IMR-90 (cell line): ENCODE measurements at regions not wholly inside any gene's neighbourhood (a gene's known extent, or its start where the extent isn't known, plus 50 kb on each side); places are given as distances from the start of the nearest gene placed in this dataset.

Source experiments
- ATAC-seq: fragments of 200-7000 bp; cut with Tn5 transposase; 2 replicates; pipeline ENCODE4 v1.9.1; 2020; ENCODE audit warnings: low read depth, mild to moderate bottlenecking, moderate library complexity
- BruUV-seq: library from RNA; stranded (reverse); fragments of 400-500 nt; replicated peaks from 2 replicates; lab custom pipeline; 2021; lab: Mats Ljungman, UMichigan
- CTCF ChIA-PET: fragments of 300-600 bp; formaldehyde crosslinking; extraction: SDS; loops from one replicate; lab custom pipeline; 2021; ENCODE audit warnings: antibody characterized with exemption; lab: Yijun Ruan, JAX
- POLR2A ChIA-PET: fragments of 300-600 bp; sonication (Branson Sonifier 250); formaldehyde crosslinking; loops from one replicate; lab custom pipeline; 2022; ENCODE audit warnings: antibody characterized with exemption; ENCODE audit not compliant: unreplicated experiment; lab: Charles Lee
- DNase-seq: peaks from one replicate; pipeline ENCODE4 v3.0.0; 2013
- H2AFZ ChIP-seq: replicated peaks from 2 replicates; pipeline ENCODE3; 2013; ENCODE audit warnings: low read length, mild to moderate bottlenecking; ENCODE audit not compliant: poor library complexity
- H2AK5ac ChIP-seq: 2 replicates; pipeline ENCODE4 v1.6.1; 2013; ENCODE audit warnings: low read depth, low read length, inconsistent platforms
- H2AK9ac ChIP-seq: replicated peaks from 2 replicates; pipeline ENCODE3; 2013; ENCODE audit warnings: mild to moderate bottlenecking, low read depth, low read length, moderate library complexity; ENCODE audit not compliant: poor library complexity
- H2BK120ac ChIP-seq: 2 replicates; pipeline ENCODE4 v1.6.1; 2013; ENCODE audit warnings: low read depth, low read length, inconsistent platforms
- H2BK15ac ChIP-seq: 3 replicates; pipeline ENCODE4 v1.6.1; 2013; ENCODE audit warnings: low read depth, low read length, inconsistent platforms
- H2BK20ac ChIP-seq: 2 replicates; pipeline ENCODE4 v1.6.1; 2013; ENCODE audit warnings: low read depth, mild to moderate bottlenecking, inconsistent platforms, low read length, moderate library complexity
- H2BK5ac ChIP-seq: 2 replicates; pipeline ENCODE4 v1.6.1; 2013; ENCODE audit warnings: mild to moderate bottlenecking, low read depth, low read length, inconsistent platforms; ENCODE audit not compliant: poor library complexity, severe bottlenecking
- H3K14ac ChIP-seq: replicated peaks from 2 replicates; pipeline ENCODE4 v1.6.1; 2013; ENCODE audit warnings: low read depth, low read length, inconsistent platforms
- H3K18ac ChIP-seq: 2 replicates; pipeline ENCODE4 v1.6.1; 2013; ENCODE audit warnings: low read depth, low read length, control low read depth
- H3K23ac ChIP-seq: 2 replicates; pipeline ENCODE4 v1.6.1; 2013; ENCODE audit warnings: low read depth, low read length, inconsistent platforms
- H3K27ac ChIP-seq: 2 replicates; pipeline ENCODE4 v1.5.1; 2013; ENCODE audit warnings: mild to moderate bottlenecking, control low read depth, low read length; ENCODE audit not compliant: insufficient read depth
- H3K27me3 ChIP-seq: 2 replicates; pipeline ENCODE4 v1.6.1; 2013; ENCODE audit warnings: low read length; ENCODE audit not compliant: control insufficient read depth, insufficient read depth
- H3K36me3 ChIP-seq: 2 replicates; pipeline ENCODE4 v1.6.1; 2013; ENCODE audit warnings: low read length, mixed read lengths; ENCODE audit not compliant: control insufficient read depth, insufficient read depth
- H3K4ac ChIP-seq: 2 replicates; pipeline ENCODE4 v1.6.1; 2013; ENCODE audit warnings: low read depth, low read length, inconsistent platforms
- H3K4me1 ChIP-seq: 2 replicates; pipeline ENCODE4 v1.6.1; 2013; ENCODE audit warnings: low read length, mixed read lengths; ENCODE audit not compliant: control insufficient read depth, insufficient read depth
- H3K4me2 ChIP-seq: 2 replicates; pipeline ENCODE4 v1.6.1; 2013; ENCODE audit warnings: low read depth, mild to moderate bottlenecking, control low read depth, low read length, moderate library complexity
- H3K4me3 ChIP-seq: 2 replicates; pipeline ENCODE4 v1.5.1; 2013; ENCODE audit warnings: low read depth, mild to moderate bottlenecking, control low read depth, low read length, moderate library complexity; ENCODE audit not compliant: insufficient read depth
- H3K56ac ChIP-seq: 2 replicates; pipeline ENCODE4 v1.6.1; 2013; ENCODE audit warnings: low read length, inconsistent platforms; ENCODE audit not compliant: insufficient read depth; ENCODE audit errors: extremely low read depth
- H3K79me1 ChIP-seq, 2 experiments: 2 replicates each; pipeline ENCODE4 v1.6.1; 2013; ENCODE audit warnings: low read length in 2 of 2, inconsistent platforms in 1 of 2, low read depth in 1 of 2
- H3K9ac ChIP-seq: 2 replicates; pipeline ENCODE4 v1.6.1; 2013; ENCODE audit warnings: low read depth, low read length, control low read depth
- H3K9me1 ChIP-seq: 2 replicates; pipeline ENCODE4 v1.6.1; 2013; ENCODE audit warnings: low read length, inconsistent platforms; ENCODE audit not compliant: insufficient read depth
- H3K9me3 ChIP-seq: 2 replicates; pipeline ENCODE4 v1.6.1; 2013; ENCODE audit warnings: low read length; ENCODE audit not compliant: control insufficient read depth, insufficient read depth
- H4K20me1 ChIP-seq: 2 replicates; pipeline ENCODE4 v1.6.1; 2013; ENCODE audit warnings: low read length, inconsistent platforms; ENCODE audit not compliant: insufficient read depth
- H4K5ac ChIP-seq: 2 replicates; pipeline ENCODE4 v1.6.1; 2013; ENCODE audit warnings: mild to moderate bottlenecking, low read depth, low read length, control low read depth
- H4K8ac ChIP-seq, 2 experiments: 2 replicates each; pipeline ENCODE4 v1.6.1; 2013; ENCODE audit warnings: low read depth in 2 of 2, low read length in 2 of 2, control low read depth in 1 of 2, inconsistent platforms in 1 of 2
- H4K91ac ChIP-seq: 2 replicates; pipeline ENCODE4 v1.6.1; 2013; ENCODE audit warnings: low read depth, low read length, inconsistent platforms; ENCODE audit not compliant: insufficient read depth
- BHLHE40 ChIP-seq: fragments of 150-350 bp; IDR thresholded peaks from 2 replicates; pipeline ENCODE4 v1.6.1; 2016; ENCODE audit warnings: mild to moderate bottlenecking, low read depth, low read length
- CTCF ChIP-seq: conservative IDR thresholded peaks from 2 replicates; pipeline ENCODE4 v1.5.1; 2012; ENCODE audit warnings: mild to moderate bottlenecking, low read depth, low read length, improper control_type of control experiment
- MAZ ChIP-seq: IDR thresholded peaks from 2 replicates; pipeline ENCODE4 v1.6.1; 2012; ENCODE audit warnings: low read depth, mild to moderate bottlenecking, low read length, improper control_type of control experiment, moderate library complexity, borderline replicate concordance
- MXI1 ChIP-seq: IDR thresholded peaks from 2 replicates; pipeline ENCODE4 v1.6.1; 2012; ENCODE audit warnings: low read depth, mild to moderate bottlenecking, low read length, moderate library complexity, borderline replicate concordance
- NFE2L2 ChIP-seq: fragments of 150-350 bp; IDR thresholded peaks from 2 replicates; pipeline ENCODE4 v1.6.1; 2016; ENCODE audit warnings: low read depth, mild to moderate bottlenecking, low read length
- POLR2A ChIP-seq: IDR thresholded peaks from 2 replicates; pipeline ENCODE4 v1.6.1; 2012; ENCODE audit warnings: mild to moderate bottlenecking, low read depth, low read length
- RAD21 ChIP-seq: IDR thresholded peaks from 2 replicates; pipeline ENCODE4 v1.6.1; 2012; ENCODE audit warnings: low read length, improper control_type of control experiment
- RCOR1 ChIP-seq: IDR thresholded peaks from 2 replicates; pipeline ENCODE4 v1.6.1; 2012; ENCODE audit warnings: mild to moderate bottlenecking, low read length, improper control_type of control experiment; ENCODE audit not compliant: insufficient replicate concordance
- RFX5 ChIP-seq: IDR thresholded peaks from 2 replicates; pipeline ENCODE4 v1.8.0; 2012; ENCODE audit warnings: low read depth, mild to moderate bottlenecking, low read length, moderate library complexity
- SMC3 ChIP-seq: fragments of 150-350 bp; IDR thresholded peaks from 2 replicates; pipeline ENCODE4 v1.6.1; 2016; ENCODE audit warnings: low read depth, mild to moderate bottlenecking, antibody characterized with exemption, low read length, moderate library complexity
- WGBS, 2 experiments: methylation state at CpG; one replicate each; pipeline versions ENCODE4 v1.1.5 to v1.1.7; 2013; ENCODE audit warnings: missing lambda C conversion rate in 2 of 2; ENCODE audit not compliant: insufficient read length in 1 of 2; ENCODE audit errors: extremely low coverage in 2 of 2; 5-methylcytosine and 5-hydroxymethylcytosine counted together
- dilution Hi-C: fragments of 300-500 bp; cut with HindIII; formaldehyde crosslinking; loops from one replicate; pipeline ENCODE4 v1.14.3; 2018; ENCODE audit warnings: low sequenced_read_pairs; ENCODE audit not compliant: unreplicated experiment
- in situ Hi-C: fragments of 300-500 bp; cut with MboI; formaldehyde crosslinking; loops from 3 replicates; pipeline ENCODE4 v1.14.3; 2019; ENCODE audit warnings: low sequenced_read_pairs, inconsistent platforms, mixed read lengths
- intact Hi-C: fragments of 100-400 bp; cut with micrococcal nuclease; formaldehyde crosslinking; loops from 2 replicates; pipeline ENCODE4 v1.10.0; 2022

DNA sequence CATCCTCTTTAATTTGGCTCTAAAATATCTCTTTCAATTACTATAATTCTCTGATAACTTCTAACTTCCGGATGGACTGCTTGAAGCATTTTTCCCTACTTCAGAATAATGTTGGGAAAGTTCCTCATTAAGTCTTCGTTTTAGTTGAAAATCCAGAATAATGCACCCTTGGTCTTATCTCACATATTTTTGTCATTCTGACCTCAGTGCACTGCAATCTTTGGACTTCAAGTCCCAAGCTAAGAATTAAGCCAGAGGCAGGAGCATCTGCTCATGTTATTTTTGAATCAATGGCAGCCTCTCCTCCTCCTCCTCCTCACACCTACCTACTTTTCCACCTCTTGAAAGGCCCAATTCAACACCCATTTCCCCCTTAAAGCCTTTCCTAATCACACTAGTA lies 169.8 kb downstream of the CYYR1 start:
- H3K79me1 ChIP-seq: no peaks in the 10 kb centered on the region
- H2BK15ac ChIP-seq: no peak overlapping the region
- H3K4me2 ChIP-seq: no peak overlapping the region
- no peak overlapping the region for H4K91ac ChIP-seq
- intact Hi-C loops (no loop called here), dilution Hi-C loops (no loop called here), in situ Hi-C loops (no loop called here)
- H2AFZ ChIP-seq: no peak overlapping the region
- no peak overlapping the region for H3K23ac ChIP-seq
- no peak overlapping the region for H3K56ac ChIP-seq
- H3K27ac ChIP-seq: no peak overlapping the region
- no TSS peak for BruUV-seq
- 0 out of 2 replicates have a peak, but pooled peaks cover 2% of the 10 kb centered on the region for H3K9me3 ChIP-seq
- no peak overlapping the region for H2AK9ac ChIP-seq
- H2BK20ac ChIP-seq: no peak overlapping the region
- no peak overlapping the region for H3K4ac ChIP-seq
- no peaks in the 10 kb centered on the region for H3K9me1 ChIP-seq
- DNase-seq (no peak), ATAC-seq (no peak)
- H3K14ac ChIP-seq: no peak overlapping the region
- no peak overlapping the region for H2BK120ac ChIP-seq
- no peak overlapping the region for H2BK5ac ChIP-seq
- no CpG with 5 or more reads among the region's 2 CpGs for WGBS, 2 experiments
- H3K18ac ChIP-seq: no peak overlapping the region
- H3K9ac ChIP-seq: no peak overlapping the region
- H4K5ac ChIP-seq: no peak overlapping the region
- no peaks in the 10 kb centered on the region for H3K4me1 ChIP-seq
- no peaks in the 10 kb centered on the region for H3K27me3 ChIP-seq
- CTCF ChIA-PET: no interaction called here
- TF ChIP-seq RCOR1 (no peak), NFE2L2 (no peak), BHLHE40 (no peak), RAD21 (no peak), MAZ (no peak), CTCF (no peak), SMC3 (no peak), RFX5 (no peak), POLR2A (no peak), MXI1 (no peak)
- POLR2A ChIA-PET: no interaction called here
- H3K36me3 ChIP-seq: no peaks in the 10 kb centered on the region
- H4K8ac ChIP-seq: no peak overlapping the region
- no peak overlapping the region for H2AK5ac ChIP-seq
- H3K4me3 ChIP-seq: no peak overlapping the region
- H4K20me1 ChIP-seq: no peaks in the 10 kb centered on the region
